Naive thymus-derived CD4-positive, alpha-beta T cell (primary cell): ENCODE measurements at regions not wholly inside any gene's neighbourhood (a gene's known extent, or its start where the extent isn't known, plus 50 kb on each side); places are given as distances from the start of the nearest gene placed in this dataset.

Experiments used
- ATAC-seq: fragments of 150-1000 bp; cut with Tn5 transposase; 2 replicates; pipeline ENCODE4 v1.10.0; 2021; ENCODE audit warnings: mild to moderate bottlenecking, moderate library complexity
- CTCF ChIA-PET: fragments of 350-600 bp; sonication (Branson Sonifier 250); formaldehyde crosslinking; loops from one replicate; lab custom pipeline; 2021; ENCODE audit warnings: antibody characterized with exemption; lab: Charles Lee
- POLR2A ChIA-PET: fragments of 350-600 bp; sonication (Branson Sonifier 250); formaldehyde crosslinking; loops from one replicate; lab custom pipeline; 2021; ENCODE audit warnings: antibody characterized with exemption, inconsistent platforms; lab: Charles Lee
- DNase-seq, 9 donors: peaks; one replicate each; pipeline versions ENCODE4 v3.0.0 to v3.0.0-alpha.2; 2020 to 2022; ENCODE audit warnings: mixed read lengths in 1 of 9
- H3K27ac ChIP-seq: one replicate; pipeline ENCODE4 v1.7.0; 2013; ENCODE audit warnings: mild to moderate bottlenecking, low read depth, low read length, moderate library complexity
- H3K27me3 ChIP-seq, 2 donors: one replicate each; pipeline ENCODE4 v1.7.0; 2013; ENCODE audit warnings: low read length in 2 of 2, mild to moderate bottlenecking in 2 of 2, moderate library complexity in 2 of 2; ENCODE audit not compliant: control insufficient read depth in 2 of 2, insufficient read depth in 2 of 2
- H3K36me3 ChIP-seq, 3 experiments: 1 replicate in 2 of 3; 2 replicates in 1 of 3; pipeline ENCODE4 v1.7.0; 2013; ENCODE audit warnings: low read length in 3 of 3, mild to moderate bottlenecking in 3 of 3, moderate library complexity in 1 of 3; ENCODE audit not compliant: insufficient read depth in 3 of 3, control insufficient read depth in 2 of 3
- H3K4me1 ChIP-seq, 2 donors: one replicate each; pipeline ENCODE4 v1.7.0; 2013; ENCODE audit warnings: low read length in 2 of 2, mild to moderate bottlenecking in 2 of 2, moderate library complexity in 1 of 2; ENCODE audit not compliant: control insufficient read depth in 2 of 2, insufficient read depth in 2 of 2
- H3K4me3 ChIP-seq: 2 replicates; pipeline ENCODE4 v1.7.0; 2013; ENCODE audit warnings: mild to moderate bottlenecking, low read length
- H3K9me3 ChIP-seq, 3 experiments: 1 replicate in 2 of 3; 2 replicates in 1 of 3; pipeline ENCODE4 v1.7.0; 2013; ENCODE audit warnings: low read length in 3 of 3; ENCODE audit not compliant: control insufficient read depth in 2 of 3
- H3K27ac Mint-ChIP-seq, 9 donors: one replicate each; pipeline ENCODE4 v1.8.0; 2020 to 2022; ENCODE audit warnings: mixed read lengths in 9 of 9, mild to moderate bottlenecking in 8 of 9, moderate library complexity in 5 of 9, inconsistent platforms in 2 of 9
- H3K27me3 Mint-ChIP-seq, 5 donors: one replicate each; pipeline ENCODE4 v1.8.0; 2021 to 2022; ENCODE audit warnings: mixed read lengths in 5 of 5, mild to moderate bottlenecking in 1 of 5
- H3K36me3 Mint-ChIP-seq, 5 donors: one replicate each; pipeline ENCODE4 v1.8.0; 2020 to 2022; ENCODE audit warnings: mixed read lengths in 5 of 5, mild to moderate bottlenecking in 3 of 5, inconsistent platforms in 1 of 5
- H3K4me1 Mint-ChIP-seq, 7 donors: one replicate each; pipeline ENCODE4 v1.8.0; 2020 to 2022; ENCODE audit warnings: mixed read lengths in 7 of 7, mild to moderate bottlenecking in 3 of 7, inconsistent platforms in 1 of 7
- H3K4me3 Mint-ChIP-seq, 10 donors: one replicate each; pipeline ENCODE4 v1.8.0; 2020 to 2022; ENCODE audit warnings: mild to moderate bottlenecking in 10 of 10, mixed read lengths in 10 of 10, moderate library complexity in 6 of 10, inconsistent platforms in 2 of 10
- H3K9me3 Mint-ChIP-seq, 11 donors: one replicate each; pipeline ENCODE4 v1.8.0; 2020 to 2022; ENCODE audit warnings: mixed read lengths in 11 of 11, mild to moderate bottlenecking in 4 of 11, inconsistent platforms in 1 of 11, moderate library complexity in 1 of 11
- intact Hi-C, 2 donors: fragments of 100-400 bp; cut with micrococcal nuclease; formaldehyde crosslinking; loops; one replicate each; pipeline ENCODE4 v1.15.1; 2023

- peaks cover 0 to 5% (median 0%) of the 10 kb centered on the region in 11 donors for H3K9me3 Mint-ChIP-seq
- H3K27ac Mint-ChIP-seq = no peak overlapping the region
- ChIA-PET POLR2A (no interaction called here), CTCF (interaction anchor here (0.6 kb wide), 1 partner anchor 1064 kb away, joined by 3 read pairs; no protein-coding TSS in a partner anchor)
- no peaks in the 10 kb centered on the region for H3K36me3 Mint-ChIP-seq
- no peak overlapping the region for H3K27ac ChIP-seq
- ATAC-seq (no peak), DNase-seq (no peak)
- intact Hi-C loops = no loop called here
- no peaks in the 10 kb centered on the region for H3K36me3 ChIP-seq
- H3K27me3 ChIP-seq = no peaks in the 10 kb centered on the region
- H3K4me3 Mint-ChIP-seq = no peak overlapping the region
- no peak overlapping the region for H3K4me3 ChIP-seq
- H3K27me3 Mint-ChIP-seq = peaks cover 23 to 34% (median 24%) of the 10 kb centered on the region in 5 donors
- H3K9me3 ChIP-seq = no peaks in the 10 kb centered on the region
- H3K4me1 Mint-ChIP-seq = peaks cover 0 to 7% (median 0%) of the 10 kb centered on the region in 7 donors
- peaks cover 0 to 5% of the 10 kb centered on the region in 2 donors for H3K4me1 ChIP-seq
Observed at GRCh38 chr15:38088971-38089370, 154.5 kb downstream of the TMCO5A start.

GRCh38 chr15:38090223-38090622 is 155.8 kb downstream of the TMCO5A start:
- H3K9me3 Mint-ChIP-seq = peaks cover 0 to 5% (median 0%) of the 10 kb centered on the region in 11 donors
- no peak overlapping the region for H3K4me3 Mint-ChIP-seq
- Histone ChIP-seq H3K27me3 (no peaks in the 10 kb centered on the region), H3K36me3 (no peaks in the 10 kb centered on the region), H3K27ac (no peak overlapping the region), H3K4me1 (no peaks in the 10 kb centered on the region), H3K4me3 (no peak overlapping the region), H3K9me3 (no peaks in the 10 kb centered on the region)
- DNase-seq = no peak
- CTCF ChIA-PET = no interaction called here
- H3K27ac Mint-ChIP-seq = no peak overlapping the region
- peaks cover 0 to under 1% (median 0%) of the 10 kb centered on the region in 7 donors for H3K4me1 Mint-ChIP-seq
- ATAC-seq = no peak
- intact Hi-C loops = no loop called here
- no peaks in the 10 kb centered on the region for H3K36me3 Mint-ChIP-seq
- POLR2A ChIA-PET = no interaction called here
- peaks cover 20 to 30% (median 23%) of the 10 kb centered on the region in 5 donors for H3K27me3 Mint-ChIP-seq

- H3K4me1 Mint-ChIP-seq = no peaks in the 10 kb centered on the region
- no peak overlapping the region for H3K27ac Mint-ChIP-seq
- peaks cover 20 to 27% (median 21%) of the 10 kb centered on the region in 5 donors for H3K27me3 Mint-ChIP-seq
- CTCF ChIA-PET = no interaction called here
- no peaks in the 10 kb centered on the region for H3K36me3 Mint-ChIP-seq
- no peak for DNase-seq
- H3K9me3 Mint-ChIP-seq = peaks cover 0 to 4% (median 0%) of the 10 kb centered on the region in 11 donors
- Histone ChIP-seq H3K27me3 (no peaks in the 10 kb centered on the region), H3K4me1 (no peaks in the 10 kb centered on the region), H3K9me3 (no peaks in the 10 kb centered on the region), H3K36me3 (no peaks in the 10 kb centered on the region), H3K27ac (no peak overlapping the region), H3K4me3 (no peak overlapping the region)
- no peak for ATAC-seq
- no peak overlapping the region for H3K4me3 Mint-ChIP-seq
- POLR2A ChIA-PET = no interaction called here
- intact Hi-C loops = no loop called here
Observed at GRCh38 chr15:38090678-38091077, 156.2 kb downstream of the TMCO5A start.

GRCh38 chr15:38091078-38091645 is 156.7 kb downstream of the TMCO5A start:
- ChIA-PET CTCF (no interaction called here), POLR2A (no interaction called here)
- DNase-seq = no peak
- peaks cover 0 to 4% (median under 1%) of the 10 kb centered on the region in 11 donors for H3K9me3 Mint-ChIP-seq
- H3K4me3 Mint-ChIP-seq = no peak overlapping the region
- no peaks in the 10 kb centered on the region for H3K4me1 Mint-ChIP-seq
- no peaks in the 10 kb centered on the region for H3K36me3 ChIP-seq
- no peaks in the 10 kb centered on the region for H3K9me3 ChIP-seq
- no peaks in the 10 kb centered on the region for H3K36me3 Mint-ChIP-seq
- no peak overlapping the region for H3K27ac Mint-ChIP-seq
- no peak overlapping the region for H3K4me3 ChIP-seq
- H3K4me1 ChIP-seq = no peaks in the 10 kb centered on the region
- H3K27me3 Mint-ChIP-seq = peaks cover 16 to 26% (median 20%) of the 10 kb centered on the region in 5 donors
- H3K27ac ChIP-seq = no peak overlapping the region
- intact Hi-C loops = no loop called here
- ATAC-seq = no peak
- no peaks in the 10 kb centered on the region for H3K27me3 ChIP-seq

- H3K9me3 Mint-ChIP-seq = peaks cover 2 to 16% (median 9%) of the 10 kb centered on the region in 11 donors
- intact Hi-C loops = no loop called here
- Histone ChIP-seq H3K27me3 (no peaks in the 10 kb centered on the region), H3K4me3 (no peak overlapping the region), H3K9me3 (no peaks in the 10 kb centered on the region), H3K36me3 (no peaks in the 10 kb centered on the region), H3K4me1 (no peaks in the 10 kb centered on the region), H3K27ac (no peak overlapping the region)
- no peak overlapping the region for H3K4me3 Mint-ChIP-seq
- DNase-seq (no peak), ATAC-seq (no peak)
- no peaks in the 10 kb centered on the region for H3K4me1 Mint-ChIP-seq
- peaks cover 7 to 14% (median 11%) of the 10 kb centered on the region in 5 donors for H3K27me3 Mint-ChIP-seq
- H3K36me3 Mint-ChIP-seq = peaks cover 0 to 4% (median 0%) of the 10 kb centered on the region in 5 donors
- ChIA-PET POLR2A (no interaction called here), CTCF (no interaction called here)
- no peak overlapping the region for H3K27ac Mint-ChIP-seq
Observed at GRCh38 chr15:38093931-38094330, 158.7 kb upstream of the SPRED1 start.

GRCh38 chr15:38102972-38103371 is 149.7 kb upstream of the SPRED1 start:
- Histone ChIP-seq H3K4me3 (no peak overlapping the region), H3K27me3 (no peaks in the 10 kb centered on the region), H3K4me1 (no peaks in the 10 kb centered on the region), H3K9me3 (no peaks in the 10 kb centered on the region), H3K36me3 (no peaks in the 10 kb centered on the region), H3K27ac (no peak overlapping the region)
- ATAC-seq (no peak), DNase-seq (no peak)
- Mint-ChIP-seq H3K9me3 (peaks cover 1 to 8% (median 5%) of the 10 kb centered on the region in 11 donors), H3K4me1 (no peaks in the 10 kb centered on the region), H3K27ac (no peak overlapping the region), H3K36me3 (peaks cover 0 to 2% (median 0%) of the 10 kb centered on the region in 5 donors), H3K4me3 (no peak overlapping the region), H3K27me3 (peaks cover 2 to 27% (median 10%) of the 10 kb centered on the region in 5 donors)
- intact Hi-C loops = no loop called here
- ChIA-PET CTCF (no interaction called here), POLR2A (no interaction called here)

- Mint-ChIP-seq H3K36me3 (no peaks in the 10 kb centered on the region), H3K4me1 (no peaks in the 10 kb centered on the region), H3K27me3 (peaks cover 2 to 27% (median 10%) of the 10 kb centered on the region in 5 donors), H3K4me3 (no peak overlapping the region), H3K27ac (no peak overlapping the region), H3K9me3 (peaks cover 0 to 6% (median 3%) of the 10 kb centered on the region in 11 donors)
- DNase-seq (no peak), ATAC-seq (no peak)
- Histone ChIP-seq H3K36me3 (no peaks in the 10 kb centered on the region), H3K4me1 (no peaks in the 10 kb centered on the region), H3K27me3 (no peaks in the 10 kb centered on the region), H3K9me3 (no peaks in the 10 kb centered on the region), H3K4me3 (no peak overlapping the region), H3K27ac (no peak overlapping the region)
- intact Hi-C loops = no loop called here
- ChIA-PET CTCF (no interaction called here), POLR2A (no interaction called here)
Observed at GRCh38 chr15:38103564-38103963, 149.1 kb upstream of the SPRED1 start.
